Loucy (cell line): ENCODE measurements at regions not wholly inside any gene's neighbourhood (a gene's known extent, or its start where the extent isn't known, plus 50 kb on each side); places are given as distances from the start of the nearest gene placed in this dataset.

Source experiments
- H2AFZ ChIP-seq: fragments of 200-600 bp; sonication (generic); 2 replicates; pipeline ENCODE4 v1.6.0; 2016; ENCODE audit warnings: antibody characterized with exemption, mild to moderate bottlenecking, low read length, moderate library complexity
- H3F3A ChIP-seq: fragments of 200-600 bp; 2 replicates; pipeline ENCODE4 v1.6.0; 2016; ENCODE audit warnings: antibody characterized with exemption, low read depth, mild to moderate bottlenecking
- H3K27me3 ChIP-seq: fragments of 200-600 bp; sonication (generic); 2 replicates; pipeline ENCODE4 v1.6.1; 2014; ENCODE audit warnings: low read length, mild to moderate bottlenecking; ENCODE audit not compliant: insufficient read depth, poor library complexity, severe bottlenecking
- H3K36me3 ChIP-seq: fragments of 200-600 bp; sonication (generic); 2 replicates; pipeline ENCODE4 v1.6.1; 2016; ENCODE audit warnings: low read length; ENCODE audit not compliant: insufficient read depth
- H3K4me1 ChIP-seq: fragments of 200-600 bp; sonication (generic); 2 replicates; pipeline ENCODE4 v1.5.1; 2014; ENCODE audit warnings: low read length, mild to moderate bottlenecking; ENCODE audit not compliant: insufficient read depth, poor library complexity, severe bottlenecking
- H3K4me2 ChIP-seq: fragments of 200-600 bp; sonication (generic); 2 replicates; pipeline ENCODE4 v1.6.0; 2014; ENCODE audit warnings: antibody characterized with exemption, low read length, low read depth, mild to moderate bottlenecking; ENCODE audit not compliant: poor library complexity, severe bottlenecking
- H3K4me3 ChIP-seq: fragments of 200-600 bp; sonication (generic); 2 replicates; pipeline ENCODE4 v1.5.1; 2014; ENCODE audit warnings: low read length, mild to moderate bottlenecking, mixed read lengths; ENCODE audit not compliant: poor library complexity, severe bottlenecking
- H3K79me2 ChIP-seq: fragments of 200-600 bp; sonication (generic); 2 replicates; pipeline ENCODE4 v1.6.1; 2014; ENCODE audit warnings: low read length; ENCODE audit not compliant: insufficient read depth
- H3K9ac ChIP-seq: fragments of 200-600 bp; sonication (generic); 2 replicates; pipeline ENCODE4 v1.6.0; 2014; ENCODE audit warnings: mild to moderate bottlenecking, low read depth, low read length, moderate library complexity; ENCODE audit not compliant: poor library complexity, severe bottlenecking
- H3K9me2 ChIP-seq: fragments of 200-600 bp; sonication (generic); replicated peaks from 2 replicates; pipeline ENCODE4 v1.6.1; 2016; ENCODE audit warnings: low read depth, low read length, mixed read lengths
- H3K9me3 ChIP-seq: fragments of 200-600 bp; sonication (generic); 2 replicates; pipeline ENCODE4 v1.6.1; 2014; ENCODE audit warnings: mild to moderate bottlenecking, antibody characterized with exemption, low read length, low read depth; ENCODE audit not compliant: insufficient read depth
- H4K20me1 ChIP-seq: fragments of 200-600 bp; sonication (generic); 2 replicates; pipeline ENCODE4 v1.6.0; 2014; ENCODE audit warnings: antibody characterized with exemption, low read length, mild to moderate bottlenecking; ENCODE audit not compliant: insufficient read depth, poor library complexity, severe bottlenecking
- EZH2phosphoT487 ChIP-seq: fragments of 200-600 bp; IDR thresholded peaks from 2 replicates; pipeline ENCODE4 v1.6.1; 2018; ENCODE audit warnings: antibody characterized with exemption, mild to moderate bottlenecking, moderate library complexity, borderline replicate concordance
- TF ChIP-seq, protein P1 (sequence below): fragments of 200-600 bp; sonication (generic); conservative IDR thresholded peaks from 2 replicates; pipeline ENCODE4 v1.5.1; 2014; ENCODE audit warnings: mild to moderate bottlenecking, antibody characterized with exemption, low read length

DNA sequence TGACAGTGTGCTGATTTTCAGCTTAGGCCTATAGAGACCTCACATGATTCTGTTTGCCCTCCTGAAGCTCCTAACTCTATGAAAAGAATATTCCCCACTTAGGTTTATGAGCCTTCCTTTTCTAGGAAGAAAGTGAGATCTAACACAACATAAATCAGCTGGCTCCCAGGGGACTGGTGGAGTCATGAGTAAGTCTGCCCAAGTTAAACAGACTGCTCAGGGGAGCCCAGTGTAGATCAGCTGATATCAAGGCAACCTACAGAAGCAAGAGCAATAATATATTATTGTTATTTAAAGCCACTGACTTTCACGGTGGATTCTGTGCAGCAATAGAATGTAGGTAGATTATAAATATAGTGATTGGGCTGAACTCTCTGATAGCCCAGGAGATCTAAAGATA lies 1978.6 kb upstream of the CDH6 start:
- H3F3A ChIP-seq: no peaks in the 10 kb centered on the region
- TF ChIP-seq, protein P1, sequence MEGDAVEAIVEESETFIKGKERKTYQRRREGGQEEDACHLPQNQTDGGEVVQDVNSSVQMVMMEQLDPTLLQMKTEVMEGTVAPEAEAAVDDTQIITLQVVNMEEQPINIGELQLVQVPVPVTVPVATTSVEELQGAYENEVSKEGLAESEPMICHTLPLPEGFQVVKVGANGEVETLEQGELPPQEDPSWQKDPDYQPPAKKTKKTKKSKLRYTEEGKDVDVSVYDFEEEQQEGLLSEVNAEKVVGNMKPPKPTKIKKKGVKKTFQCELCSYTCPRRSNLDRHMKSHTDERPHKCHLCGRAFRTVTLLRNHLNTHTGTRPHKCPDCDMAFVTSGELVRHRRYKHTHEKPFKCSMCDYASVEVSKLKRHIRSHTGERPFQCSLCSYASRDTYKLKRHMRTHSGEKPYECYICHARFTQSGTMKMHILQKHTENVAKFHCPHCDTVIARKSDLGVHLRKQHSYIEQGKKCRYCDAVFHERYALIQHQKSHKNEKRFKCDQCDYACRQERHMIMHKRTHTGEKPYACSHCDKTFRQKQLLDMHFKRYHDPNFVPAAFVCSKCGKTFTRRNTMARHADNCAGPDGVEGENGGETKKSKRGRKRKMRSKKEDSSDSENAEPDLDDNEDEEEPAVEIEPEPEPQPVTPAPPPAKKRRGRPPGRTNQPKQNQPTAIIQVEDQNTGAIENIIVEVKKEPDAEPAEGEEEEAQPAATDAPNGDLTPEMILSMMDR: no peak
- TF ChIP-seq EZH2phosphoT487: no peak
- no peaks in the 10 kb centered on the region for H3K79me2 ChIP-seq
- H3K4me2 ChIP-seq: no peak overlapping the region
- no peaks in the 10 kb centered on the region for H3K27me3 ChIP-seq
- no peaks in the 10 kb centered on the region for H3K9me3 ChIP-seq
- no peak overlapping the region for H3K4me3 ChIP-seq
- no peaks in the 10 kb centered on the region for H3K9me2 ChIP-seq
- no peaks in the 10 kb centered on the region for H4K20me1 ChIP-seq
- H3K9ac ChIP-seq: no peak overlapping the region
- H3K36me3 ChIP-seq: no peaks in the 10 kb centered on the region
- no peaks in the 10 kb centered on the region for H3K4me1 ChIP-seq
- H2AFZ ChIP-seq: no peak overlapping the region

DNA sequence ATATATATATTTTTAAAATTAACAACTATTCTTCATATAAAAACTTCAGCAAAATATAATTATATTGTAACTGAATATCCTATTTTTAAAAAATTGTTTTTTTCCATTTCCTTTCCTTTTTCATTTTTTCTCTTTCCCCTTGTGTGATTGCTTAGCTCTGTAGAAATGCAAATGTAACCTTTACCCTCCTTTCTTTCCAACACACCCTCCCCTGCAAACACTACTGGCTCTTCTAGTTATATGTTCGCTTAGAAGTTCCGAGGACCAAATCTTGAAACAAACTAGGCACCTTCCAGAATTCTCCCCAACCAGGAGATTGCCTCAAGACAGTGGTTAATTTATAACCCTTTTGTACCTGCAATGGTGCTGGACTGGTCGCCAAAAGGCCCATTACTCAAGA lies 1980.0 kb upstream of the CDH6 start:
- no peak overlapping the region for H2AFZ ChIP-seq
- no peak overlapping the region for H3K4me3 ChIP-seq
- no peaks in the 10 kb centered on the region for H3K27me3 ChIP-seq
- H3K9me3 ChIP-seq: no peaks in the 10 kb centered on the region
- no peak for TF ChIP-seq EZH2phosphoT487
- TF ChIP-seq, protein P1: no peak
- no peaks in the 10 kb centered on the region for H3K36me3 ChIP-seq
- no peaks in the 10 kb centered on the region for H4K20me1 ChIP-seq
- no peak overlapping the region for H3K4me2 ChIP-seq
- no peaks in the 10 kb centered on the region for H3K79me2 ChIP-seq
- no peaks in the 10 kb centered on the region for H3F3A ChIP-seq
- H3K9me2 ChIP-seq: no peaks in the 10 kb centered on the region
- H3K4me1 ChIP-seq: no peaks in the 10 kb centered on the region
- H3K9ac ChIP-seq: no peak overlapping the region

DNA sequence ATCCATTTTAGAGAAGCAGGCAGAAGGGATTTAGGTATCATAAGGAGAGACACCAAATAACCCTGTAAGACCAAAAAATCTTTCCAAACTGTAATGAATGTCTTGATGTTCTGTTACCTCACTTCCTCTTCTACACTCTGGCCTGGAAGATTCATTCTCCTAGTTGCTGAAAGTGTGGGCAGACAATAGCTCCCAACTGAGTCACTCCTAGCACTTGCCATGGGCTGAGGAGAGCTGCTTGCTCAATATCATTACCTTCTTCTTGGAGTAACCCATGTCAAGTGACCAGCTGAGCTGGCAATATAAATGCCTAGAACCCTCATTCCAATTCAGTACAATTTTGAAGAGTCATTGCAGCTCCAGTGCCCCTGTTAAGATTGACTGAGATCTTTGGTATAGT lies 1985.5 kb upstream of the CDH6 start:
- no peaks in the 10 kb centered on the region for H3K27me3 ChIP-seq
- no peak overlapping the region for H3K4me3 ChIP-seq
- no peak overlapping the region for H3K9ac ChIP-seq
- no peak overlapping the region for H2AFZ ChIP-seq
- no peak for TF ChIP-seq EZH2phosphoT487
- TF ChIP-seq, protein P1: no peak
- no peak overlapping the region for H3K4me2 ChIP-seq
- H3K4me1 ChIP-seq: no peaks in the 10 kb centered on the region
- H4K20me1 ChIP-seq: no peaks in the 10 kb centered on the region
- no peaks in the 10 kb centered on the region for H3K9me3 ChIP-seq
- H3K36me3 ChIP-seq: no peaks in the 10 kb centered on the region
- no peaks in the 10 kb centered on the region for H3K9me2 ChIP-seq
- H3F3A ChIP-seq: no peaks in the 10 kb centered on the region
- H3K79me2 ChIP-seq: no peaks in the 10 kb centered on the region
